Left cardiac atrium (tissue), 4 donors: ENCODE measurements at regions not wholly inside any gene's neighbourhood (a gene's known extent, or its start where the extent isn't known, plus 50 kb on each side); places are given as distances from the start of the nearest gene placed in this dataset.
A peak's percentile ranks its signal among the peaks of the same experiment; 100 is the strongest.

Source experiments
- ATAC-seq, 2 donors: fragments of 200-7000 bp; cut with Tn5 transposase; one replicate each; pipeline ENCODE4 v1.9.1; 2020; ENCODE audit warnings: mild to moderate bottlenecking in 2 of 2, moderate library complexity in 2 of 2
- DNase-seq: peaks from one replicate; pipeline ENCODE4 v3.0.0-alpha.2; 2020
- intact Hi-C, 2 donors: fragments of 100-400 bp; cut with DNase I; formaldehyde crosslinking; loops; one replicate each; pipeline versions ENCODE4 v1.14.1 to v1.15.1; 2022 to 2023
- donor health status: DM: no; HTN: yes; CAD: no.
- donor health status: DM: no; HTN: yes; CAD: no; lungs with severe emphysema.
- donor health status: DM: yes; HTN: yes; CAD: no.
- donor health status: Dilated cardiomyopathy.

- intact Hi-C loops: no loop called here
- DNase-seq (no peak), ATAC-seq (no peak)
Measured at GRCh38 chr2:37582481-37583220, 88.8 kb downstream of the CDC42EP3 start.

GRCh38 chr2:37583402-37583801 lies 88.0 kb downstream of the CDC42EP3 start:
- intact Hi-C loops: no loop called here
- ATAC-seq: no peak
- DNase-seq: no peak

DNA sequence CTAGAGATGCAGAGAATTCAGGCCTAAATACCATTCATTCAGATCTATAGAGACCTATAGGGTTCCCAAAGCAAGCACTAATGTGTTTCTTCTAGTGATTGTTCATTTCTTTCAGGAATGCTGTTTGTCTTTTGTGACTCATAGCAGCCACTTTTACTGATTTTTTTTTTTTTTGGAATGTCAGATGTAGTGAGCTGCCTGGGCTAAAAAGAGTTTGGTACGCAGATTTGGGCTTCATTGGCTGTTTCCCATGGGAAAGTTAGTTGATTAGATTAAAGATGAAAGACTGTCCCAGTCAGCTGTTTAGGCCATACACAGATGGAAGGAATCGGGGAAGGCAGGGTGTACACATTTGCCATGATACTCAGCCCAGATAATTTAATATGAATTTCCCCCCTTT lies 87.6 kb downstream of the CDC42EP3 start:
- intact Hi-C loops: no loop called here
- no peak for ATAC-seq
- no peak for DNase-seq

GRCh38 chr2:37585295-37585908 lies 86.0 kb downstream of the CDC42EP3 start:
- DNase-seq: no peak
- intact Hi-C loops: no loop called here
- ATAC-seq: peak in 1 of 2 donors; percentile 28

- DNase-seq: peak; percentile 62
- intact Hi-C loops: no loop called here
- ATAC-seq: peak; percentile 71 to 80
Measured at GRCh38 chr2:37585982-37586621, 85.3 kb downstream of the CDC42EP3 start.

DNA sequence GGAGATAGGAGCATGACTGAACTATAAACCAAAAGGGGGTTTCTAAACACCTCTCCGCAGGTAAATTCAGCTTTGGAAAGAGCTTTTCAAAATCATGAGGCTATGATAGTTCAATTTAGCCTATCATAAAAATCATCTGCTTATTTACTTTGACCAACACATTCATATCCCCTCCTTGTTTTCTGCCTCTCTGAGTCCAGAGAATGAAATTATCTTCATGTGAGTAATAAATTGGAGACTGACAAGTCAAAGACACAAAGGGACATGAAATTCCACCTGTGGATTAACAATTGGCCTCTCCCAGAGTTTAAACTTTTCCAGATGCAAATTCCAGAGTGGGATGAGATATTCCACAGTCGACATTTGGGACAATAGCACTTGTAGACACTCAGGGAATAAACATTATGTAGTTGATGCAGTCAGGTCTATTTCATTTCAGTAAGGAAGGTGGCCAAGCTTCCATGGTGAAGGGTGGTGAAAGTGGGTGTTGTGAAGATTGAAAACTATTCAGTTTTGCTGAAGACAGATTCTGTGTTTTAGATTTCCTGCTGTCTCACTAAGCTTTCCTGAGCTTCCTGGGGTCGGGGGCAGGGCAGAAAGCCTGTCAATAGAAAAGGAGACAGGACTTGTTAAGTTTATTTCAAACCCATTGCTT lies 84.7 kb downstream of the CDC42EP3 start:
- intact Hi-C loops: no loop called here
- no peak for ATAC-seq

GRCh38 chr2:37587817-37588216 lies 83.6 kb downstream of the CDC42EP3 start:
- no peak for DNase-seq
- intact Hi-C loops: no loop called here
- no peak for ATAC-seq

More for the DNA sequence above, 84.7 kb downstream of the CDC42EP3 start:
- DNase-seq: no peak

- DNase-seq (no peak), ATAC-seq (no peak)
- intact Hi-C loops: no loop called here
Measured at GRCh38 chr2:37588316-37588777, 83.1 kb downstream of the CDC42EP3 start.

DNA sequence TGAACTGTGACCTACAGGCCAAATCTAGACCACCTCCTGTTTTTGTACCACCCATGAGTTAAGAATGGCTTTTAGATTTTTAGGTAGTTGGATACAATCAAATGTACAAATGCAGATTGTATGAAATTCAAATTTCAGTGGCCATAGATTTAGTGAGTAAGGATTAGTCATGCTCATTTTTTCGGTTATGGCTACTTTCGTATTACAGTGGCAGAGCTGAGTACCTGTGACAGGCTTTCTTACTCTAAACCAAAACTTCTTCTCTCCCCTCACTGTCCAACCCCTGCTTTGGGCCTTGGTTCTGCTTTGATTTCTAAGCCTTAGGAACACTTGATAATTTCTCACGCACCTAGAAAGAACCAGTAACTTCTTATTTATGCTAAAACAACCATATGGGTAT lies 82.1 kb downstream of the CDC42EP3 start:
- DNase-seq (no peak), ATAC-seq (no peak)
- intact Hi-C loops: no loop called here

DNA sequence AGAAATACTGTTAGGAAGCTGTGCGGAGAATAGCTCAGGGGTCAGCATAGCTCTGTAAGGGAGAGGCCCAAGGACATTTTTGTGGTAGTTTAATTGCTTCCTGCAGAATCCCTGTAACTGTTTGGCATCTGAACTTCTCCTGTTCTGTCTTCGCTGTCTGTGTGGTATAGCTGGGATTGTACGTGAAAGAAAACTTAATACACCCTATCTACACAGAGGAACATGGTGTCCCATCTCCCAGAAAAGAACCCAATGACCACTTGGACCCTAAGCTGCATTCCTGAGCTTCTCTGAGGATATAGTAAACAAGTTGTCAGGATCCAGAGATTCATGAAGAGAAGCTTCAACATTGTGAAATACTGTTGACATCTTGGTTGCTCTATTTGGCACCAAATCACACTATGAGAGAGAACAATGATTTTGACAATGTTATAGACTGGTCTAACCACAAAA lies 81.3 kb downstream of the CDC42EP3 start:
- ATAC-seq (peak; percentile 19 to 23), DNase-seq (no peak)
- intact Hi-C loops: no loop called here
